ENCODE measurements at regions not wholly inside any gene's neighbourhood (a gene's known extent, or its start where the extent isn't known, plus 50 kb on each side); places are given as distances from the start of the nearest gene placed in this dataset.
"Not testable (repeated sequence)": the region's sequence is repeated elsewhere in the genome, so short reads cannot be mapped to it uniquely, and the experiment has no call there.

- DNase-seq: no peak
Observed at GRCh38 chr12:70074510-70074909, 168.7 kb upstream of the CNOT2 start.

DNA sequence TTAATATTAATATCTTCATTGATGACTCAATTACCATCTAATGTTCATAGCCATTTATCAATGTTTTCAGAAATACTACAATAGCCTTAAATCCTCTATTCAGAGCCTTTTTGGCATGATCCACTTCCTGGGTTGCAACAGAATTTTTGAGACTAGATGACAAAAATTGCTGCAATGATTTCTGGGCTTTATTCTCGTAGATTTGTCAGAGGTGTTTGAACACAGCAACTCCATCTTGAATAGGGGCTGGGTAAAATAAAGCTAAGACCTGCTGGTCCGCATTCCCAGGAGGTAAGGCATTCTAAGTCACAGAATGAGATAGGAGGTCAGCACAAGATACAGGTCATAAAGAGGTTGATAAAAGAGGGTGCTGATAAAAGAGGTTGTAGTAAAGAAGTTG, 165.8 kb upstream of the CNOT2 start:
- DNase-seq: no peak

DNA sequence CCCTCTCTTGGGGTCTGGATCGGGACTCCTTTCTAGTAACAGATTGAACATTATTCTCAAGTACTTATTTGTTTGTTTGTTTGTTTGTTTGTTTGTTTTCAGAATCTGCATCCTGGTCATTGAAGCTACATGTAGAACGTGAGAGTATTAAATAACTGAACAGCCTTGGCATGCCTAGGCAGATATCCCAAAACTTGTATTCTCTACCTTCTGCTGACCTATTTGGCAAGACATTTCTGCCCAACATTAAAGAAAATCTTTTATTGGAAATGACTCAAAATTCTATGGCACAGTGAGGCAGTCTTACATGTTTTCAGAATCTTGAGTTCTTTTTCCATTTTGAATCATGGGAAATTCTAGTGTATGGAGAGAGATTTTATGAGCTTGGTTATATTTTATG, 165.1 kb upstream of the CNOT2 start:
- DNase-seq: no peak

- no peak for DNase-seq
Observed at GRCh38 chr12:70080566-70080965, 162.7 kb upstream of the CNOT2 start.

DNA sequence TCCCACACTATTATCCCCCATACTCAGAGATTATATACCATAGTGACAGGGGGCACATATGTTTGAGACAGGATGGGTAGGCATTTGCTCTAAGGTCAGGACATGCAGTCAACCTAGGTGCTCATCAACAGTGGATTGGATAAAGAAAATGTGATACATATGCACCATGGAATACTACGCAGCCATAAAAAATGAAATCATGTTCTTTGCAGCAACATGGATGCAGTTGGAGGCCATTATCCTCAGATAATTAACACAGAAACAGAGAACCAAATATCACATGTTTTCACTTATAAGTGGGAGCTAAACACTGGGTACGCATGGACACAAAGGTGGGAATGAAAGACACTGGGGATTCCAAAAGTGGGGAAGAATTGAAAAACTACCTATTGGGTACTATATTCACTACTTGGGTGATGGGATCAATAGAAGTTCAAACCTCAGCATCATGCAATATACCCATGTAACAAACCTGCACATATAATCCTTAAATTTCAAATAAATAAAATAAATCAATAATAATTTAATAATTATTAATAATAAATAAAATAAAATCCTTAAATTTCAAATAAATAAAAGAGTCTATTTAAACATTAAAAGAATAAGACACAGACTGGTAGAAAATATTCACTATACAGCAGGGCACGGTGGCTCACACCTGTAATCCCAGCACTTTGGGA, 160.1 kb upstream of the CNOT2 start:
- no peak for DNase-seq

GRCh38 chr12:70083677-70084020, 159.6 kb upstream of the CNOT2 start:
- no peak for DNase-seq

- DNase-seq: not testable (repeated sequence)
Observed at GRCh38 chr12:70086372-70086771, 156.9 kb upstream of the CNOT2 start.

DNA sequence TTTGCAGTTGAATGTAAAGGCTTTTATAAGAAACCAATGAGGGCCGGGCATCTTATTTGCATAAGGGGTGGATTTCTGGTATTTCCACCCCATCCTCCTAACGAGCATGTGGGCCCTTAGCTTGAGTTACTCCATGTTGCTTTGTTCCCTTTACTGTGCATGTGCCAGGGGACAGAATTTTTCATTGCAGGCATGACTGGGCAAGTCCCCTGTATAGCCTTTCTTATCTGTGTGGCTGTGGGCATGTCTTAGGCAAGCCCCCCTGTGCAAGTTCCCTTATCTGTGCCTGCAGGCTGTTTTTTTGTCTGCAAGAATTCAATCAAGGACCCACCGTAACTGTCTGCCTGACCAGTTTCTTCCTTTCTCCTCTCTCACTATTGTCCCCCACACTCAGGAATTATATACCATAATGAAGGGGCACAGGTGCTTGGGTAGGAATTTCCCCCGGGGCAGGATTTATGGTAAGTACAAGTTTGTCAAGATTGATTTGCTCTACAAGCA, 152.2 kb upstream of the CNOT2 start:
- no peak for DNase-seq

DNA sequence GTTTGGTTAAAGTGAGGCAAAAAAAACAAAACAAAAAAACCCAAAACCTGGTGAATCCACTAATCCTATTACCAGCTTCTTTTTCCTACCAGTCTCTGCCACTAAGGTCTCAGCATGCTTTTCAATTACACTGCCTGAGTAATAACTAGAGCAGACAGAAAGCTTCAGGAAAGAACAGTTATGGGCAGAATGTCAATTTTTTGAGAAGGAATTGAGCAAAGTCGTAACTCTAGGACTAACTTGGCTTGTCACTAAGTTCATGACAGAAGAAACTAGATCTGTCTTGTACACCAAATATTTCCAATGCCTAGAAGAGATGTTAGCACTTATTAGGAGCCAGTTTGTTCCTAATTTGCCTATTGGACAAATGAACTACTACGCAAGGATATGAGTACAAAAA, 148.8 kb upstream of the CNOT2 start:
- no peak for DNase-seq

- no peak for DNase-seq
Observed at GRCh38 chr12:70096759-70097410, 146.3 kb upstream of the CNOT2 start.

DNA sequence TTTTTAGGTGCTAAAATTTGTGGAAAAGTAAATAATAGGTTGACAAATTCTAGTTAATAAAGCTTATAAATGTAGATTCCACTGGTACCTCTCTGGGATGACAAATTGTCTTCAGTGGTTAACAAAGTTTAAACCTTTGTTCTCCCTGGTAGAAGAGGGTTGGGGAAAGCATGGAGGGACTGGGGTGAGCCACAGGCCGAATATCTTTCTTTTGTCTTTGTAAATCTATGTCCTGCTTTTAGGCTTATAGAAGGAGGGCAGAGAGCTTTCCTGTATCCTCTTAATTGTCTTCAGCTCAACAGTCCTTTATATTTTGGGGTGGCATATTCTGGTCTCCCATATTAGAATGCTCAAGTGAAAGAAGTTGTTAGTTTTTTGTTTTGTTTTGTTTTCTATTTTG, 142.2 kb upstream of the CNOT2 start:
- no peak for DNase-seq

- no peak for DNase-seq
Observed at GRCh38 chr12:70106347-70106746, 136.9 kb upstream of the CNOT2 start.

- no peak for DNase-seq
Observed at GRCh38 chr12:70110085-70110484, 133.1 kb upstream of the CNOT2 start.

DNA sequence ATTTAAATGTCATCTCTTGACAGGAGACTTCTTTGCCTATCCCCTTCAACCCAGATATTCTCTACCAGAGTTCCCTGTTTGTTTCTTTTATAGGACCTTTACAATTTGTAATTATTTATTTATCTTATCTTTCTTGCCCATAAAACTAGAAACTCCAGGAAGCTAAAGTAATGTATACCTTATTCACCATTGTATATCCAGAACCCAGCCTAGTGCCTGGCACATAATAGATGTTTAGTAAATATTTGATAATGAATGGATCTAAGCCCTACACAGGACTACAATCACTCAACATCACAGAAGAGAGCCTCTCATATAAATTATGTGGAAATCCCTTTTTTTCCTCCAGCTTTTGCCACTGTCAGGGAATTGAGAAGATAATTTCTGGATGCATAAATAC, 125.6 kb upstream of the CNOT2 start:
- DNase-seq: no peak

DNA sequence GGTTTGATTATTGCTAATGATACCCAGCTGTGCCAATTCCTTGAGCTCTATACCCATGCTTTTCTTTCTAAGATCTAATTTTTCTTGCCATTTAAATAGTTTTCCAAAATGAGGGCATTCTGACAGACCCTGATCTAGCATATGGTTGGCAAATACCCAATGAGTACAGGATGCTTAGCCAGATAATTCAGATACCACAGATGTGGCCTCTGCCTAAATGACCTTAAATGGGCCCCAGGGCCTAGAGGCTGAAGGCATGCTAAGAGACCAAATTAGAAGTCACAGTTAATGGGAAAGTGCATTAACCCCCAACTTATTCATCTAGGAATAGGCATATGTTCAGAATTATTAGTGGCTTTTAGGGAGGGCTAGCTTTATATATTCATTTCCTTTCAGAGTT, 122.3 kb upstream of the CNOT2 start:
- DNase-seq: no peak

DNA sequence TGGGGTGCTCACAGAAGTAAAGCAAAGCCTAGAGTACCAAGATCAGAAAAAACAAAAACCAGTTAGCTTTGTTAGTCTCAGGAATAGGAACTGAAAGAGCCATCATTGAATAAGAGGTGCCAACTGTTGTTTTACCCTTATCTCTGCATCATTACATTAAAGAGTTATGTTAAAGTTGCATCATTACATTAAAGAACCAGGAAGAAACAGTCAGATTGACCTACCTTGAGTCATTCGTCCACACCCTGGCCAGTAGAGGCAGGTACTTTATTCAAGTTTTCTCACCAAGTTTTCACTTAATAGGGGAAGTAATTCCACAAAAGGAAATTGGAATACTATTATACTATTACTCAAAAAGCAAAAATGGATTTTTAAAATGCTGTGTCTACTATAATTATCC, 121.7 kb upstream of the CNOT2 start:
- no peak for DNase-seq

- no peak for DNase-seq
Observed at GRCh38 chr12:70122804-70123203, 120.4 kb upstream of the CNOT2 start.

GRCh38 chr12:70149013-70149412, 94.2 kb upstream of the CNOT2 start:
- no peak for DNase-seq

- no peak for DNase-seq
Observed at GRCh38 chr12:70149665-70150064, 93.6 kb upstream of the CNOT2 start.

- no peak for DNase-seq
Observed at GRCh38 chr12:70150230-70150629, 93.0 kb upstream of the CNOT2 start.

- no peak for DNase-seq
Observed at GRCh38 chr12:70151993-70152392, 91.2 kb upstream of the CNOT2 start.

DNA sequence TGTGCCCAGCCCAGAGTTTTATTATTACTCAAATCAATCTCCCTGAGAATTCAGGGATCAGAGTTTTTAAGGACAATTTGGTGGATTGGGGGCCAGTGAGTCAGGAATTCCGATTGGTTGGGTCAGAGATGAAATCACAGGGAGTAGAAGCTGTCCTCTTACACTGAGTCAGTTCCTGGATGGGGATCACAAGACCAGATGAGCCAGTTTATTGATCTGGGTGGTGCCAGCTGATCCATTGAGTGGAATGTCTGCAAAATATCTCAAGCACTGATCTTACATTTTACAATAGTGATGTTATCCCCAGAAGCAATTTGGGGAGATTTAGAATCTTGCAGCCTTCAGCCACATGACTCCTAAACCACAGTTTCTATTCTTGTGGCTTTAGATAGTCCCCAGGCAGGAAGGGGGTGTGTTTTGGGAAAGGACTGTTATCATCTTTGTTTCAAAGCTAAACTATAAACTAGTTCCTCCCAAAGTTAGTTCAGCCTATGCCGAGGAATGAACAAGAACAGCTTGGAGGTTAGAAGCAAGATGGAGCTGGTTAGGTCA, 89.1 kb upstream of the CNOT2 start:
- no peak for DNase-seq

GRCh38 chr12:70154960-70155589, 88.2 kb upstream of the CNOT2 start:
- no peak for DNase-seq

DNA sequence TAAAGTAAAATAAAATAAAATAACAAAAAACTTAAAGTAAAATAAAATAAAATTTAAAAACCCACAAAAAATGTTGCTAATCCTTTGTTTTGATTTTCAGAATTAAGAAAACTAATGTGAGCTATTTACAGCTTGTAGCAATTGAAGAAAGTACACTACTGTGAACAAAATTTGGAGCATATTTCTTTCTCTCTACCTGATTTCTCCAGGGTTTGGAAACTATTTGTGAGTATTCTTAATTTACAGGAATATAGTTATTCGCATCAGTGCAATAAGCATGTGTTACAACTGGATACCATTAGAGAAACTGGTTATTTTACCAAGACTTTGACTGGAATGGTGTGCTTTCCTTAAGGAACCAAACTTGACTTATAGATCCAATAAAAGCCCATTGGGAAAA, 86.1 kb upstream of the CNOT2 start:
- no peak for DNase-seq
